ENCODE measurements at regions not wholly inside any gene's neighbourhood (a gene's known extent, or its start where the extent isn't known, plus 50 kb on each side); places are given as distances from the start of the nearest gene placed in this dataset.

DNA sequence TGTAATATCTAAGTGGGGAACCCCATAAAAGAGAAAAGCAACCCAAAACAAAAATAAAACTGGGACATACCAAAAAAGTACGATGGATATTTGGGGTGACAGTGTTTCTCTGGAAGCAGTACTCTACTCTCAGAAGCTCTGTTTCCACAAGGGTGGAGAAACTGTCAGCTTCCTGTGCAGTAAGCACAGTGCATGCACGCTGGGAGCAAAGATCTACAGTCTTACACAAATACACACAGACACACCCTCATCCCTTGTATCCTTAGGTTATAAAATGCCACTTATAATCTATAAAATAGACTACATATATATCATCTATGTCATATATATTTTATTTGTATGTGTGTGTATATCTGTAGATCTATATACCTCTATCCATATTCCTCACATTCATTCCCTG, 225.8 kb upstream of the SOX5 start:
- Histone ChIP-seq H3K79me2 (replicated peaks; ENCODE audit: insufficient read depth, low read length) (no peaks in the 10 kb centered on the region), H4K20me1 (ENCODE audit: insufficient read depth) (no peaks in the 10 kb centered on the region), H3K9me2 (ENCODE audit: insufficient read depth, low read length) (no peaks in the 10 kb centered on the region), H3K27ac (ENCODE audit: low read length) (no peak overlapping the region), H3K9ac (ENCODE audit: low read length) (no peak overlapping the region), H3K4me2 (ENCODE audit: low read length) (no peak overlapping the region), H2AFZ (ENCODE audit: low read depth, low read length) (no peak overlapping the region), H3K4me3 (ENCODE audit: low read length) (no peak overlapping the region), H3K9me3 (ENCODE audit: low read length) (no peaks in the 10 kb centered on the region), H3K27me3 (ENCODE audit: insufficient read depth, low read depth, low read length) (no peaks in the 10 kb centered on the region), H3K36me3 (ENCODE audit: insufficient read depth, low read length) (no peaks in the 10 kb centered on the region), H3F3A (ENCODE audit: insufficient read depth, low read length, poor library complexity, severe bottlenecking) (no peaks in the 10 kb centered on the region)
- TF ChIP-seq RAD21 (conservative IDR thresholded peaks at IDR 0.05) (no peak), POLR2AphosphoS5 (IDR thresholded peaks at IDR 0.05) (no peak), TAF1 (IDR thresholded peaks at IDR 0.05; ENCODE audit: low read depth) (no peak), MXI1 (conservative IDR thresholded peaks at IDR 0.05; ENCODE audit: poor library complexity, severe bottlenecking) (no peak), EP300 (conservative IDR thresholded peaks at IDR 0.05; ENCODE audit: poor library complexity, severe bottlenecking) (no peak), SMC3 (conservative IDR thresholded peaks at IDR 0.05; ENCODE audit: poor library complexity) (no peak), EZH2 (IDR thresholded peaks at IDR 0.05; ENCODE audit: borderline replicate concordance, insufficient read depth, low read length, poor library complexity, severe bottlenecking) (no peak)
- TF ChIP-seq, protein P1, sequence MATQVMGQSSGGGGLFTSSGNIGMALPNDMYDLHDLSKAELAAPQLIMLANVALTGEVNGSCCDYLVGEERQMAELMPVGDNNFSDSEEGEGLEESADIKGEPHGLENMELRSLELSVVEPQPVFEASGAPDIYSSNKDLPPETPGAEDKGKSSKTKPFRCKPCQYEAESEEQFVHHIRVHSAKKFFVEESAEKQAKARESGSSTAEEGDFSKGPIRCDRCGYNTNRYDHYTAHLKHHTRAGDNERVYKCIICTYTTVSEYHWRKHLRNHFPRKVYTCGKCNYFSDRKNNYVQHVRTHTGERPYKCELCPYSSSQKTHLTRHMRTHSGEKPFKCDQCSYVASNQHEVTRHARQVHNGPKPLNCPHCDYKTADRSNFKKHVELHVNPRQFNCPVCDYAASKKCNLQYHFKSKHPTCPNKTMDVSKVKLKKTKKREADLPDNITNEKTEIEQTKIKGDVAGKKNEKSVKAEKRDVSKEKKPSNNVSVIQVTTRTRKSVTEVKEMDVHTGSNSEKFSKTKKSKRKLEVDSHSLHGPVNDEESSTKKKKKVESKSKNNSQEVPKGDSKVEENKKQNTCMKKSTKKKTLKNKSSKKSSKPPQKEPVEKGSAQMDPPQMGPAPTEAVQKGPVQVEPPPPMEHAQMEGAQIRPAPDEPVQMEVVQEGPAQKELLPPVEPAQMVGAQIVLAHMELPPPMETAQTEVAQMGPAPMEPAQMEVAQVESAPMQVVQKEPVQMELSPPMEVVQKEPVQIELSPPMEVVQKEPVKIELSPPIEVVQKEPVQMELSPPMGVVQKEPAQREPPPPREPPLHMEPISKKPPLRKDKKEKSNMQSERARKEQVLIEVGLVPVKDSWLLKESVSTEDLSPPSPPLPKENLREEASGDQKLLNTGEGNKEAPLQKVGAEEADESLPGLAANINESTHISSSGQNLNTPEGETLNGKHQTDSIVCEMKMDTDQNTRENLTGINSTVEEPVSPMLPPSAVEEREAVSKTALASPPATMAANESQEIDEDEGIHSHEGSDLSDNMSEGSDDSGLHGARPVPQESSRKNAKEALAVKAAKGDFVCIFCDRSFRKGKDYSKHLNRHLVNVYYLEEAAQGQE (IDR thresholded peaks at IDR 0.05; ENCODE audit: borderline replicate concordance), result no peak
- TF ChIP-seq, protein P2, sequence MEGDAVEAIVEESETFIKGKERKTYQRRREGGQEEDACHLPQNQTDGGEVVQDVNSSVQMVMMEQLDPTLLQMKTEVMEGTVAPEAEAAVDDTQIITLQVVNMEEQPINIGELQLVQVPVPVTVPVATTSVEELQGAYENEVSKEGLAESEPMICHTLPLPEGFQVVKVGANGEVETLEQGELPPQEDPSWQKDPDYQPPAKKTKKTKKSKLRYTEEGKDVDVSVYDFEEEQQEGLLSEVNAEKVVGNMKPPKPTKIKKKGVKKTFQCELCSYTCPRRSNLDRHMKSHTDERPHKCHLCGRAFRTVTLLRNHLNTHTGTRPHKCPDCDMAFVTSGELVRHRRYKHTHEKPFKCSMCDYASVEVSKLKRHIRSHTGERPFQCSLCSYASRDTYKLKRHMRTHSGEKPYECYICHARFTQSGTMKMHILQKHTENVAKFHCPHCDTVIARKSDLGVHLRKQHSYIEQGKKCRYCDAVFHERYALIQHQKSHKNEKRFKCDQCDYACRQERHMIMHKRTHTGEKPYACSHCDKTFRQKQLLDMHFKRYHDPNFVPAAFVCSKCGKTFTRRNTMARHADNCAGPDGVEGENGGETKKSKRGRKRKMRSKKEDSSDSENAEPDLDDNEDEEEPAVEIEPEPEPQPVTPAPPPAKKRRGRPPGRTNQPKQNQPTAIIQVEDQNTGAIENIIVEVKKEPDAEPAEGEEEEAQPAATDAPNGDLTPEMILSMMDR (IDR thresholded peaks at IDR 0.05; ENCODE audit: poor library complexity, severe bottlenecking), result no peak

- H3F3A ChIP-seq (ENCODE audit: insufficient read depth, low read length, poor library complexity, severe bottlenecking), result no peaks in the 10 kb centered on the region
- no peak overlapping the region for H3K4me2 ChIP-seq (ENCODE audit: low read length)
- H3K9me2 ChIP-seq (ENCODE audit: insufficient read depth, low read length), result no peaks in the 10 kb centered on the region
- no peaks in the 10 kb centered on the region for H3K27me3 ChIP-seq (ENCODE audit: insufficient read depth, low read depth, low read length)
- H4K20me1 ChIP-seq (ENCODE audit: insufficient read depth), result no peaks in the 10 kb centered on the region
- no peaks in the 10 kb centered on the region for H3K79me2 ChIP-seq (replicated peaks; ENCODE audit: insufficient read depth, low read length)
- TF ChIP-seq RAD21 (conservative IDR thresholded peaks at IDR 0.05), result no peak
- TF ChIP-seq POLR2AphosphoS5 (IDR thresholded peaks at IDR 0.05), result no peak
- TF ChIP-seq EZH2 (IDR thresholded peaks at IDR 0.05; ENCODE audit: borderline replicate concordance, insufficient read depth, low read length, poor library complexity, severe bottlenecking), result no peak
- TF ChIP-seq TAF1 (IDR thresholded peaks at IDR 0.05; ENCODE audit: low read depth), result no peak
- no peak for TF ChIP-seq SMC3 (conservative IDR thresholded peaks at IDR 0.05; ENCODE audit: poor library complexity)
- no peak for TF ChIP-seq EP300 (conservative IDR thresholded peaks at IDR 0.05; ENCODE audit: poor library complexity, severe bottlenecking)
- TF ChIP-seq, protein P2 (IDR thresholded peaks at IDR 0.05; ENCODE audit: poor library complexity, severe bottlenecking), result no peak
- TF ChIP-seq MXI1 (conservative IDR thresholded peaks at IDR 0.05; ENCODE audit: poor library complexity, severe bottlenecking), result no peak
- TF ChIP-seq, protein P1 (IDR thresholded peaks at IDR 0.05; ENCODE audit: borderline replicate concordance), result no peak
- no peak overlapping the region for H3K4me3 ChIP-seq (ENCODE audit: low read length)
- no peak overlapping the region for H2AFZ ChIP-seq (ENCODE audit: low read depth, low read length)
- H3K36me3 ChIP-seq (ENCODE audit: insufficient read depth, low read length), result no peaks in the 10 kb centered on the region
- H3K9ac ChIP-seq (ENCODE audit: low read length), result no peak overlapping the region
- H3K27ac ChIP-seq (ENCODE audit: low read length), result no peak overlapping the region
- H3K9me3 ChIP-seq (ENCODE audit: low read length), result no peaks in the 10 kb centered on the region
Observed at GRCh38 chr12:24173067-24173466, 223.6 kb upstream of the SOX5 start.
